ENCODE measurements at regions not wholly inside any gene's neighbourhood (a gene's known extent, or its start where the extent isn't known, plus 50 kb on each side); places are given as distances from the start of the nearest gene placed in this dataset.

DNA sequence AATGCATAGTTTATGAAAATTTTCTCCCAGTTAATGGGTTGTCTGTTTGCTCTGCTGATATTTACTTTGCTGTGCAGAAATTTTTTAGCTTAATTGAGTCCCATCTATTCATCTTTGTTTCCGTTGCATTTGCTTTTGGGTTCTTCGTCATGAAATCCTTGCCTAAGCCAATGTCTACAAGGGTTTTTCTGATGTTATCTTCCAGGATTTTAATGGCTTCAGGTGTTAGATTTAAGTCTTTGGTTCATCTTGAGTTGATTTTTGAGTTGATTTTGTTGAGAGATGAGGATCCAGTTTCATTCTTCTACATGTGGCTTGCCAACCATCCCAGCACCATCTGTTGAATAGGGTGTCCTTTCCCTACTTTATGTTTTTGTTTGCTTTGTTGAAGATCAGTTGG, 85.2 kb downstream of the DRAM2 start:
- TF ChIP-seq, protein P1, sequence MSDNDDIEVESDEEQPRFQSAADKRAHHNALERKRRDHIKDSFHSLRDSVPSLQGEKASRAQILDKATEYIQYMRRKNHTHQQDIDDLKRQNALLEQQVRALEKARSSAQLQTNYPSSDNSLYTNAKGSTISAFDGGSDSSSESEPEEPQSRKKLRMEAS (IDR thresholded peaks at IDR 0.05) = no peak
- TF ChIP-seq, protein P2, sequence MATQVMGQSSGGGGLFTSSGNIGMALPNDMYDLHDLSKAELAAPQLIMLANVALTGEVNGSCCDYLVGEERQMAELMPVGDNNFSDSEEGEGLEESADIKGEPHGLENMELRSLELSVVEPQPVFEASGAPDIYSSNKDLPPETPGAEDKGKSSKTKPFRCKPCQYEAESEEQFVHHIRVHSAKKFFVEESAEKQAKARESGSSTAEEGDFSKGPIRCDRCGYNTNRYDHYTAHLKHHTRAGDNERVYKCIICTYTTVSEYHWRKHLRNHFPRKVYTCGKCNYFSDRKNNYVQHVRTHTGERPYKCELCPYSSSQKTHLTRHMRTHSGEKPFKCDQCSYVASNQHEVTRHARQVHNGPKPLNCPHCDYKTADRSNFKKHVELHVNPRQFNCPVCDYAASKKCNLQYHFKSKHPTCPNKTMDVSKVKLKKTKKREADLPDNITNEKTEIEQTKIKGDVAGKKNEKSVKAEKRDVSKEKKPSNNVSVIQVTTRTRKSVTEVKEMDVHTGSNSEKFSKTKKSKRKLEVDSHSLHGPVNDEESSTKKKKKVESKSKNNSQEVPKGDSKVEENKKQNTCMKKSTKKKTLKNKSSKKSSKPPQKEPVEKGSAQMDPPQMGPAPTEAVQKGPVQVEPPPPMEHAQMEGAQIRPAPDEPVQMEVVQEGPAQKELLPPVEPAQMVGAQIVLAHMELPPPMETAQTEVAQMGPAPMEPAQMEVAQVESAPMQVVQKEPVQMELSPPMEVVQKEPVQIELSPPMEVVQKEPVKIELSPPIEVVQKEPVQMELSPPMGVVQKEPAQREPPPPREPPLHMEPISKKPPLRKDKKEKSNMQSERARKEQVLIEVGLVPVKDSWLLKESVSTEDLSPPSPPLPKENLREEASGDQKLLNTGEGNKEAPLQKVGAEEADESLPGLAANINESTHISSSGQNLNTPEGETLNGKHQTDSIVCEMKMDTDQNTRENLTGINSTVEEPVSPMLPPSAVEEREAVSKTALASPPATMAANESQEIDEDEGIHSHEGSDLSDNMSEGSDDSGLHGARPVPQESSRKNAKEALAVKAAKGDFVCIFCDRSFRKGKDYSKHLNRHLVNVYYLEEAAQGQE (IDR thresholded peaks at IDR 0.05; ENCODE audit: low read depth) = no peak
- no peak for TF ChIP-seq CREB1 (IDR thresholded peaks at IDR 0.05; ENCODE audit: low read depth)
- no peak for TF ChIP-seq RAD21 (IDR thresholded peaks at IDR 0.05; ENCODE audit: low read depth)
- TF ChIP-seq EP300 (IDR thresholded peaks at IDR 0.05; ENCODE audit: borderline replicate concordance) = no peak
- no peak for TF ChIP-seq YY1 (IDR thresholded peaks at IDR 0.05; ENCODE audit: low read depth)
- TF ChIP-seq TAF1 (IDR thresholded peaks at IDR 0.05; ENCODE audit: low read depth) = no peak
